ENCODE measurements at regions not wholly inside any gene's neighbourhood (a gene's known extent, or its start where the extent isn't known, plus 50 kb on each side); places are given as distances from the start of the nearest gene placed in this dataset.
"Not testable (repeated sequence)": the region's sequence is repeated elsewhere in the genome, so short reads cannot be mapped to it uniquely, and the experiment has no call there.

DNA sequence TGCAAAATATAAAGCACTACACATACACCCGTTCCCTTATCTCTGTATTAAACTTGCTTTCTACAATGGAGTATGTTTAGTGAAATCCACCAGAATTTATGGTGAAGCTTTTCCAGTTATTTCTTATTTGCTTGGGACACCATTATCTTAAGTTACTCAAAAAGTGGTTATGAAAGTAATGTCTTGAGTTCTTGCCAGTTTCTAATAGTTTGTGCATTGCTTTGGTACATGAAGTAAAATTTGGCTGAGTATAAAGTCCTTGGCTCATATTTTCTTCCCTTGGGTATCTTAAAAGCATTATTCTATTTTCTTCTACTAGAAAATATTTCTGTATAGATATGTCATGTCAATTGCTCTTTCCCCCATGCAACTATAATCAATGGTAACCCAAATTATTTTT is 85.2 kb downstream of the POLR1F start:
- no peak for DNase-seq (ENCODE audit: low read depth, low spot score)

- peak; percentile 6 for DNase-seq (ENCODE audit: low read depth, low spot score)
Measured at GRCh38 chr7:19621740-19622139, 87.1 kb downstream of the POLR1F start.

DNA sequence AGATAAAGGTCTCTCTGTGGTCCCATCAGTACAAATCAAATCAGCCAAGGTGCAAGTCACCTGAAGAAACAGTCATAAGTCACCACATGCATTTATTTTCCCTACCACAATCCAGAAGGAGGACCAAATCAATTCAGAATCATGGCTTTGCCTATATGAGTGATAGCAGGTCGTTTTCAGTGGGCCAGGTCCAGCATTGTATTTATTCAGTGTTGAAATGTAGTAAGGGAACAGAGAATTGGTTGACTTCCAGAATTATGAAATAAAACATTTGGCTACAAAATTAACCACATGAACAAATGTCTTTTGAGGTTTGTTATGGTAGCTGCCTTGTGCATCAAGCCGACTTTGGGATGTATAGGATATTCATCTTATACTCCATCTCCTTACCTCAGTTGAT is 88.4 kb downstream of the POLR1F start:
- no peak for DNase-seq (ENCODE audit: low read depth, low spot score)

DNA sequence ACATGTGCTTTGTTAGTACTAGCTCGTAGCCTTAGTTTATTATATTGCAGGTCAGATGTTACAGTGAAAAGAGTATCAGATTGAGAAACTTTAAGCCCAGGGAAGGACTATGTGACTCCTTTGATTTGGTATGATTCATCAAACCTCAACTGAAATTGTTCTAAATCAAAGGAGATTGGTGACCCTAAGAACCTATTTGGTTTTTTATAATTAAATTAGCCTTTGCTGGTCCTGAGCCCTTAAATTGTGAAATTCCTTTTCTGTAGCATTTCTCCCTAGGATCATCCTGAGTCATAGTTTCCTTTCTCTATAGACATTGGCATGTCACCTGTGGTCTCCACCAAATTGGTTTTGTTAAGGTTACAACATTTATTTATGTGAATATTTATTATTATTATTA is 89.7 kb downstream of the POLR1F start:
- DNase-seq (ENCODE audit: low read depth, low spot score): no peak

- no peak for DNase-seq (ENCODE audit: low read depth, low spot score)
Measured at GRCh38 chr7:19617901-19618300, 90.9 kb downstream of the POLR1F start.

- no peak for DNase-seq (ENCODE audit: low read depth, low spot score)
Measured at GRCh38 chr7:19610194-19610943, 98.5 kb downstream of the POLR1F start.

- no peak for DNase-seq (ENCODE audit: low read depth, low spot score)
Measured at GRCh38 chr7:19589446-19589845, 119.4 kb downstream of the POLR1F start.

GRCh38 chr7:19587291-19587690 is 121.5 kb downstream of the POLR1F start:
- no peak for DNase-seq (ENCODE audit: low read depth, low spot score)

- DNase-seq (ENCODE audit: low read depth, low spot score): no peak
Measured at GRCh38 chr7:19585761-19586160, 123.1 kb downstream of the POLR1F start.

- DNase-seq (ENCODE audit: low read depth, low spot score): no peak
Measured at GRCh38 chr7:19575909-19576557, 132.8 kb downstream of the POLR1F start.

DNA sequence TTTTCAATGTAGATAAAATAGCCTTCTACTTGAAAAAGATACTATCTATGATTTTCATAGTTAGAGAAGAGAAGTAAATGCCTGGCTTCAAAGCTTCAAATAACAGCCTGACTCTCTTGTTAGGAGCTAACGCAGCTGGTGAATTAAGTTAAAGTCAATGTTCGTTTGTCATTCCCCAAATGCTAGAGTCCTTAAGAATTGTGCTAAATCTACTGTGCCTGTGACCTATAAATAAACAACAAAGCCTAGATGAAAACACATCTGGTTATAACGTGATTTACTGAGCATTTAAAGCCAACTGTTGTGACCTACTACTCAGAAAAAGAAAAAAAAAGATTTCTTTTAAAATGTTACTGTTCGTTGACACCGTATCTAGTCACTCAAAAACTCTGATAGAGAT is 134.7 kb downstream of the POLR1F start:
- no peak for DNase-seq (ENCODE audit: low read depth, low spot score)

DNA sequence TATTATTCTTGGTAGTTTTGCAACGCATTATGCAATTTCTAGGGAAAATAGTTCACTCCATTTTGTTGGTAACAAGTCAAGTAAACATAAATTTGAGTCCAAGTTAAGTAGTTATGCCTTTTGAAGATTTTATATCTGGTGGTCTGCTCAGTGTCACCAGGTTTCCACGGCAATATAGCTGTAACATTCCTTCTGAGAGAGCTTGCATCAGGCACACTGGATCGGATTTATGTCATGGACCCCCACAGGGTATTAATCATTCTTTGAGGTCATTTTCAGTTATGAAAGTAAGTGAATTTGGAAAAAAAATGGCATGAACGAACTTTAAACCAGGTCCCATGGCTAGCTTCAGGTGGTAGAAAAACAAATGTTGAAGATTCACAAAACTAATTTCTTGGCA is 136.3 kb downstream of the POLR1F start:
- DNase-seq (ENCODE audit: low read depth, low spot score): no peak

DNA sequence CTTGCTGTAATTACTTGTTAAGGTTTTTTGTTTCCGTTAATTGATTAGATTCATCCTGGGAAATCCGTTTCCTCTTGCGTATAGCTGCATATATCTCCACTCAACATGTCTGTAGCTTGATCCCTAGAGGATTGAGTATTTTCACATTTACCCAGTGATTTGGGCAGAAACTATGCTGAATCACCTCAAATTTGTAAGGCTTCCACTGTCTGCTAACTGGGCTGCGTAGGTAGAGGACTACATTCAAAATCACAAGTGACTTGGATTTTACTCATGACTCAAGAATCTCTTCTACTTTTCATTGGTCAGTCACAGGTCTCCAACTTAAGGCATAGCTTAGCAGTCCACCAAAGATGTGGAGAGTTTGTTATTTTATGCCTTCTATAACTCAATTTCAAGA is 141.8 kb downstream of the POLR1F start:
- DNase-seq (ENCODE audit: low read depth, low spot score): no peak

DNA sequence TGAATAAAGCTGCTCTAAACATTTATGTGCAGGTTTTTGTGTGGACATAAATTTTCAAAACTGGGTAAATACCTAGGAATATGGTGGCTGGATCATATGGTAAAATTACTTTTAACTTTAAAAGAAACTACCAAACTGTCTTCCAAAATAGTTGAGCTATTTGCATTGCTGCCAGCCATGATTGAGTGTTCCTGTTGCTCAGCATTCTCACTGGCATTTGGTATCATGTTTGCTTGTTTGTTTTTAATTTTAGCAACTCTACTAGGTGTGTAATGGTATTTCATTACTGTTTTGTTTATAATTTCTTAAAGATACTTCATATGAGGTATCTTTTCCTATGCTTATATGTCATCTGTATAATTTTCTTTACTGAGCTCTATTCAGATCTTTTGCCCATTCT is 143.2 kb downstream of the POLR1F start:
- no peak for DNase-seq (ENCODE audit: low read depth, low spot score)

- DNase-seq (ENCODE audit: low read depth, low spot score): no peak
Measured at GRCh38 chr7:19561121-19561805, 147.6 kb downstream of the POLR1F start.

- DNase-seq (ENCODE audit: low read depth, low spot score): no peak
Measured at GRCh38 chr7:19560111-19560883, 148.5 kb downstream of the POLR1F start.

GRCh38 chr7:19558527-19558926 is 150.3 kb downstream of the POLR1F start:
- DNase-seq (ENCODE audit: low read depth, low spot score): no peak

DNA sequence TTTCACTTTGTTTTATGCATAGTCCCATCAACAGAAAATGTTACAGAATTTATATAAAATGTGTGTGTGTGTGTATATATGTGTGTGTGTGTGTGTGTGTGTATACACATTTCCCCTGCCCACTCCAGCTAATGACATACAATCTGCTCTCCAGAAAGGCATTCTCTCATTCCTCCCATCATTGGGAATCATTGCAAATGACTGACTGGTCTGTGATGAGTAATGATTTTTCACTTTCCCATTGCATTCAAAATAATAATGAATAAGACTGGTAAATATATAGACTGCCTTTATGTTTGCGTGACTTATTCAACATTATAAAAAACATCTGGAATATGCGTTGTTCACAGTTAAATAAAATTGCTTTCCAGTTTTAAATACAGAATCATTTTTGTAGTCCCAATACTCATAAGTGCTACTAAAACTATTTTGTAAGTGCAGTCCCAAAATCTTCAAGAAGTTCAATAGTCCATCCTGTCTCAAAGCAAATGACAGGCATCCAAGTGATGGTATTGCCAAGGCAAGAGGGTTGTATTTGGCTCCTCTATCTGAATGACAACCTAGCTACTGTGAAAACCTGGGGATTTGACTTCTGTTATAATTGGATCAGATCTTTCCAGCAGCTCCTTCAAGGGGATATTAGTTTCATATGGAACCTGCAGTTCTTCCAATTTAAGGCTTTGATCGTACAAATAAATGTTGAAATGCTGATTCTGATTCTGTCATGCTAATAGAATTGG is 150.9 kb downstream of the POLR1F start:
- DNase-seq (ENCODE audit: low read depth, low spot score): no peak

DNA sequence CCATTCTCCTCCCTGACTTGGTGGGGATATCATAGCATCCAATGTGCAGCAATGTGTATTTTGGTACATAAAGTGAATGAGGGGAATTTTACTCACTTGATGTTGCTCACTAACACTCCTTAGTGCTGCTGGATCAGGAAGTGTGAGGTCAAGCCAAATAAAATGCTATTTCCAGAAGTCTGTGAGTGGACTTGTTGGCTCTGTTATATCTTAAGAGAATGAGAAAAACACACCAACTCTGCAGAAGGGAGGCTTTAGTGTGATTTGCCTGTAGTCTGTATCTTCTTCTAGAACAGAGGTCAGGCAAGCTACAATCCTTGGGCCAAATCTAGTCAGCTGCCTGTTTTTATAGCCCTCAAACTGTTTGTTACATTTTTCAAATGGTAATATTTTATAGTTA is 154.3 kb downstream of the POLR1F start:
- no peak for DNase-seq (ENCODE audit: low read depth, low spot score)

DNA sequence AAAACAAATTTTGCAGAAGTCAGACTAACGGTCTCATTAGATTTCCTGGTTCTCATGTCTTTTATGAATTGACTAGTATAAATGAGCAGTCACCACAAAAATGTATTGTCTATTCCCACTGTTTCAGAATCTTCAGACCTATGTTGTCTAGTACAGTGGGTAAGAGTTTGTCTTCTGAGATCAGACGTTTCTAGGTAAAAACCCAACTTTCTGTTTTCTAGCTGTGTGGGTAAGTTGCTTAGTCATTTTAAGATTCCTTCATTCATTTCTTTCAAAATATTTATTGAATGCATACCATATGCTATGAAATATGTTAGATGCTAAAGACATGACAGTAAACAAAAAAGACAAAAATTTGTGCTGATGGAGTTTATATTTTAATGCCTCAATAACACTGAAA is 156.3 kb downstream of the POLR1F start:
- DNase-seq (ENCODE audit: low read depth, low spot score): no peak

DNA sequence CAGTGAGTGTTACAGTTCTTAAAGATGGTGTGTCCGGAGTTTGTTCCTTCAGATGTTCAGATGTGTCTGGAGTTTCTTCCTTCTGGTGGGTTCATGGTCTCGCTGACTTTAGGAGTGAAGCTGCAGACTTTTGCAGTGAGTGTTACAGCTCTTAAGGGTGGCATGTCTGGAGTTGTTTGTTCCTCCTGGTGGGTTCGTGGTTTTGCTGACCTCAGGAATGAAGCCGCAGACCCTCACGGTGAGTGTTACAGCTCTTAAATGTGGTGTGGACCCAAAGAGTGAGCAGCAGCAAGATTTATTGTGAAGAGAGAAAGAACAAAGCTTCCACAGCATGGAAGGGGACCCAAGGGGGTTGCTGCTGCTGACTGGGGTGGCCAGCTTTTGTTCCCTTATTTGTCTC is 159.6 kb downstream of the POLR1F start:
- DNase-seq (ENCODE audit: low read depth, low spot score): not testable (repeated sequence)
